ENCODE measurements at regions not wholly inside any gene's neighbourhood (a gene's known extent, or its start where the extent isn't known, plus 50 kb on each side); places are given as distances from the start of the nearest gene placed in this dataset.

- no peaks in the 10 kb centered on the region for H3K9me2 ChIP-seq (replicated peaks; ENCODE audit: insufficient read depth, low read length)
- no peak overlapping the region for H3K4me2 ChIP-seq (ENCODE audit: low read depth, low read length)
These were observed 1119.1 kb upstream of the ATXN7L3B start for GRCh38 chr12:73418541-73418940.

DNA sequence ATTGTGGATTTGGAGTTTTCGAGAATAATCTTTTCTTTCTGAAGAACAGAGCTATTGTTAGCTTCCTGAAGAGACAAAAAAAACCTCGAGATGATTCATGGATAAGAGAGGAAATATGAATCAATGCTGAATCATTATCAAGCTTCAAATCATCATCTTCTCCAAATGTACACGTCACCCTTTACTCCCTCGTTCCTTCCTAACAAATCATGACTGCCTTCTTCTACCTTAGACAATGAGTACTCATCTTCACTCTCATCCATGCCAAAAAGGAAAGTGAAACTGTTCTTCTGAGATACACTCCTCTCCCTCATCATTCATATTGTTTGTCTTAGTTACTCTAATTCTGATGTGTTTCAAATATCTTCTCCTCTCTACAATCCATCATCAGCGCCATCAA, 1115.8 kb upstream of the ATXN7L3B start:
- Histone ChIP-seq H3F3A (ENCODE audit: insufficient read depth, low read length) (no peaks in the 10 kb centered on the region), H3K4me3 (ENCODE audit: low read length) (peak overlapping the region; percentile 35), H3K4me1 (ENCODE audit: low read length) (peaks cover 13% of the 10 kb centered on the region; the same call in 1 of the 2 replicates), H2AFZ (ENCODE audit: low read length) (peak overlapping the region; percentile 60), H3K79me2 (ENCODE audit: low read length) (no peaks in the 10 kb centered on the region), H3K27ac (ENCODE audit: low read length) (no peak overlapping the region), H3K36me3 (replicated peaks; ENCODE audit: insufficient read depth, low read length) (no peaks in the 10 kb centered on the region), H3K9me2 (replicated peaks; ENCODE audit: insufficient read depth, low read length) (no peaks in the 10 kb centered on the region), H3K9me3 (replicated peaks; ENCODE audit: insufficient read depth, low read length) (no peaks in the 10 kb centered on the region; the same call in 1 of the 2 replicates), H3K4me2 (ENCODE audit: low read depth, low read length) (peak overlapping the region; percentile 65), H4K20me1 (ENCODE audit: insufficient read depth, low read length) (no peaks in the 10 kb centered on the region), H3K9ac (ENCODE audit: low read length) (no peak overlapping the region; the same call in 1 of the 2 replicates), H3K27me3 (replicated peaks; ENCODE audit: insufficient read depth, low read length) (no peaks in the 10 kb centered on the region)
- peak; percentile 67 for DNase-seq
- TF ChIP-seq EZH2 (optimal IDR thresholded peaks at IDR 0.05; ENCODE audit: low read depth, low read length) (no peak), EZH2phosphoT487 (IDR thresholded peaks at IDR 0.05; ENCODE audit: low read length) (no peak)
- TF ChIP-seq, protein P1, sequence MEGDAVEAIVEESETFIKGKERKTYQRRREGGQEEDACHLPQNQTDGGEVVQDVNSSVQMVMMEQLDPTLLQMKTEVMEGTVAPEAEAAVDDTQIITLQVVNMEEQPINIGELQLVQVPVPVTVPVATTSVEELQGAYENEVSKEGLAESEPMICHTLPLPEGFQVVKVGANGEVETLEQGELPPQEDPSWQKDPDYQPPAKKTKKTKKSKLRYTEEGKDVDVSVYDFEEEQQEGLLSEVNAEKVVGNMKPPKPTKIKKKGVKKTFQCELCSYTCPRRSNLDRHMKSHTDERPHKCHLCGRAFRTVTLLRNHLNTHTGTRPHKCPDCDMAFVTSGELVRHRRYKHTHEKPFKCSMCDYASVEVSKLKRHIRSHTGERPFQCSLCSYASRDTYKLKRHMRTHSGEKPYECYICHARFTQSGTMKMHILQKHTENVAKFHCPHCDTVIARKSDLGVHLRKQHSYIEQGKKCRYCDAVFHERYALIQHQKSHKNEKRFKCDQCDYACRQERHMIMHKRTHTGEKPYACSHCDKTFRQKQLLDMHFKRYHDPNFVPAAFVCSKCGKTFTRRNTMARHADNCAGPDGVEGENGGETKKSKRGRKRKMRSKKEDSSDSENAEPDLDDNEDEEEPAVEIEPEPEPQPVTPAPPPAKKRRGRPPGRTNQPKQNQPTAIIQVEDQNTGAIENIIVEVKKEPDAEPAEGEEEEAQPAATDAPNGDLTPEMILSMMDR (IDR thresholded peaks at IDR 0.05; ENCODE audit: low read length) = no peak

More at GRCh38 chr12:73418541-73418940, 1119.1 kb upstream of the ATXN7L3B start:
- Histone ChIP-seq H3K4me3 (ENCODE audit: low read length) (no peak overlapping the region), H4K20me1 (ENCODE audit: insufficient read depth, low read length) (no peaks in the 10 kb centered on the region), H2AFZ (ENCODE audit: low read length) (no peak overlapping the region), H3K4me1 (ENCODE audit: low read length) (peaks cover 13% of the 10 kb centered on the region; the same call in 1 of the 2 replicates), H3K27me3 (replicated peaks; ENCODE audit: insufficient read depth, low read length) (no peaks in the 10 kb centered on the region), H3F3A (ENCODE audit: insufficient read depth, low read length) (no peaks in the 10 kb centered on the region), H3K9me3 (replicated peaks; ENCODE audit: insufficient read depth, low read length) (no peaks in the 10 kb centered on the region), H3K27ac (ENCODE audit: low read length) (no peak overlapping the region), H3K79me2 (ENCODE audit: low read length) (no peaks in the 10 kb centered on the region), H3K9ac (ENCODE audit: low read length) (no peak overlapping the region), H3K36me3 (replicated peaks; ENCODE audit: insufficient read depth, low read length) (no peaks in the 10 kb centered on the region)
- DNase-seq = no peak
- no peak for TF ChIP-seq EZH2 (optimal IDR thresholded peaks at IDR 0.05; ENCODE audit: low read depth, low read length)
- no peak for TF ChIP-seq EZH2phosphoT487 (IDR thresholded peaks at IDR 0.05; ENCODE audit: low read length)
- TF ChIP-seq, protein P1 (IDR thresholded peaks at IDR 0.05; ENCODE audit: low read length) = no peak

GRCh38 chr12:73424484-73424883, 1113.2 kb upstream of the ATXN7L3B start:
- H2AFZ ChIP-seq (ENCODE audit: low read length) = no peak overlapping the region
- peaks cover 13% of the 10 kb centered on the region; the same call in 1 of the 2 replicates for H3K4me1 ChIP-seq (ENCODE audit: low read length)
- H3K4me3 ChIP-seq (ENCODE audit: low read length) = no peak overlapping the region
- H4K20me1 ChIP-seq (ENCODE audit: insufficient read depth, low read length) = no peaks in the 10 kb centered on the region
- no peaks in the 10 kb centered on the region for H3F3A ChIP-seq (ENCODE audit: insufficient read depth, low read length)
- no peak overlapping the region for H3K27ac ChIP-seq (ENCODE audit: low read length)
- H3K9ac ChIP-seq (ENCODE audit: low read length) = no peak overlapping the region
- H3K4me2 ChIP-seq (ENCODE audit: low read depth, low read length) = no peak overlapping the region
- no peaks in the 10 kb centered on the region for H3K79me2 ChIP-seq (ENCODE audit: low read length)
- no peaks in the 10 kb centered on the region for H3K9me2 ChIP-seq (replicated peaks; ENCODE audit: insufficient read depth, low read length)
- H3K9me3 ChIP-seq (replicated peaks; ENCODE audit: insufficient read depth, low read length) = no peaks in the 10 kb centered on the region; the same call in 1 of the 2 replicates
- DNase-seq = no peak
- H3K36me3 ChIP-seq (replicated peaks; ENCODE audit: insufficient read depth, low read length) = no peaks in the 10 kb centered on the region
- H3K27me3 ChIP-seq (replicated peaks; ENCODE audit: insufficient read depth, low read length) = no peaks in the 10 kb centered on the region
- TF ChIP-seq, protein P1 (IDR thresholded peaks at IDR 0.05; ENCODE audit: low read length) = no peak
- TF ChIP-seq EZH2 (optimal IDR thresholded peaks at IDR 0.05; ENCODE audit: low read depth, low read length) (no peak), EZH2phosphoT487 (IDR thresholded peaks at IDR 0.05; ENCODE audit: low read length) (no peak)

All from MM.1S (cell line).